ENCODE measurements at regions not wholly inside any gene's neighbourhood (a gene's known extent, or its start where the extent isn't known, plus 50 kb on each side); places are given as distances from the start of the nearest gene placed in this dataset.

- peak; percentile 46 for ATAC-seq
These were observed 108.6 kb upstream of the ZNF644 start for GRCh38 chr1:91130256-91130985.

DNA sequence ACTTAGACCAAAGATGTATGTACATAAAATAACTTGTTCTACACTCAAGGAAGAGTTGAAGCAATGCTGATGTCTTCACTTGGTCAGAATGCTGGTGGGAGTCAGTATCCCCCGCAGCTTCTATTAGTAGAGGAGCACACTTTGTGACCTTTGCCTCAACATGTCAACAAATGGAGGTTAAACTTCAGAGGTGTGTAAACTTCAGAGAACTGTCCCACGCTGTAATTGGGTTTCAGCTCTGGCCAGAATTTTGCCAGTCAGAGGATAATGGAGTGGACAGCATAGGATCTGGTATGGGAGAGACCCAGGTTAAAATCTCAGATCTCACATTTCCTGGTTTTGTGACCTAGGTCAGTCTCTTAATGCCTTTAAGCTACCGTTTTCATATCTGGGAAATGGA, 107.6 kb upstream of the ZNF644 start:
- intact Hi-C loops (cut with DNase I, micrococcal nuclease), result no loop called here
- TF ChIP-seq CTCF (IDR thresholded peaks at IDR 0.05), result no peak
- Histone ChIP-seq H3K9me3 (no peaks in the 10 kb centered on the region), H3K4me3 (no peak overlapping the region), H3K4me1 (ENCODE audit: low read depth) (peaks cover 20% of the 10 kb centered on the region), H3K36me3 (ENCODE audit: low read depth) (no peaks in the 10 kb centered on the region)
- DNase-seq (no peak), ATAC-seq (no peak)

More at GRCh38 chr1:91130256-91130985, 108.6 kb upstream of the ZNF644 start:
- H3K4me1 ChIP-seq (ENCODE audit: low read depth), result peaks cover 21% of the 10 kb centered on the region
- TF ChIP-seq CTCF (IDR thresholded peaks at IDR 0.05), result no peak
- no peak overlapping the region for H3K4me3 ChIP-seq
- no peaks in the 10 kb centered on the region for H3K36me3 ChIP-seq (ENCODE audit: low read depth)
- no peak for DNase-seq
- no peaks in the 10 kb centered on the region for H3K9me3 ChIP-seq
- intact Hi-C loops (cut with DNase I, micrococcal nuclease), result no loop called here

DNA sequence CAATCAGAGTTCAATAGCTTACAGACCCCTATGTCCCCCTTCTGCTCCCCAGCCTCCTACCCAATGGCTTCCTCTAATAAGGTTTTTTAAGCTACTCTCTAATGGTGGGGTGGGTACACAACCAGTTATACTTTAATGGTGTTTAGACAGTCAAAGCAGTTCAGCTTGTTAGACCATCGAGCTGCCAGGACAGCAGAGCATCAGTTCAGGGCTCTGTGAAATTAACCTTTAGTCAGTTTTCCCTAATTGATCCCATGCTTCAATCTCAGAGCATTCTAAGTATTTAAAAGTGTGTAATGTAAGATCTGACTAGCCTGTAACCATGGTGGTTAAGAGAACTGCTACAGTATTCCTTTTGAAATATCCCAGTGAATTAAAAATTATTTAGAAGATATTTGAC, 107.2 kb upstream of the ZNF644 start:
- H3K4me1 ChIP-seq (ENCODE audit: low read depth), result peaks cover 15% of the 10 kb centered on the region

GRCh38 chr1:91124989-91125417, 103.2 kb upstream of the ZNF644 start:
- no peak overlapping the region for H3K4me3 ChIP-seq
- H3K36me3 ChIP-seq (ENCODE audit: low read depth), result no peaks in the 10 kb centered on the region
- no peaks in the 10 kb centered on the region for H3K9me3 ChIP-seq
- DNase-seq, result peak in 1 of 3 donors; percentile 15
- peaks cover 9% of the 10 kb centered on the region for H3K4me1 ChIP-seq (ENCODE audit: low read depth)
- TF ChIP-seq CTCF (IDR thresholded peaks at IDR 0.05), result no peak
- intact Hi-C loops (cut with DNase I, micrococcal nuclease), result no loop called here
- peak; percentile 22 for ATAC-seq

More for the DNA sequence above, 107.2 kb upstream of the ZNF644 start:
- intact Hi-C loops (cut with DNase I, micrococcal nuclease), result no loop called here
- no peaks in the 10 kb centered on the region for H3K9me3 ChIP-seq
- no peak overlapping the region for H3K4me3 ChIP-seq
- no peak for DNase-seq
- no peaks in the 10 kb centered on the region for H3K36me3 ChIP-seq (ENCODE audit: low read depth)
- no peak for TF ChIP-seq CTCF (IDR thresholded peaks at IDR 0.05)
- no peak for ATAC-seq

- DNase-seq (no peak), ATAC-seq (no peak)
- Histone ChIP-seq H3K4me3 (no peak overlapping the region), H3K9me3 (no peaks in the 10 kb centered on the region), H3K36me3 (ENCODE audit: low read depth) (no peaks in the 10 kb centered on the region), H3K4me1 (ENCODE audit: low read depth) (peaks cover 4% of the 10 kb centered on the region)
- intact Hi-C loops (cut with DNase I, micrococcal nuclease), result no loop called here
- TF ChIP-seq CTCF (IDR thresholded peaks at IDR 0.05), result no peak
These were observed 102.6 kb upstream of the ZNF644 start for GRCh38 chr1:91124290-91124985.
